ENCODE measurements at regions not wholly inside any gene's neighbourhood (a gene's known extent, or its start where the extent isn't known, plus 50 kb on each side); places are given as distances from the start of the nearest gene placed in this dataset.

DNA sequence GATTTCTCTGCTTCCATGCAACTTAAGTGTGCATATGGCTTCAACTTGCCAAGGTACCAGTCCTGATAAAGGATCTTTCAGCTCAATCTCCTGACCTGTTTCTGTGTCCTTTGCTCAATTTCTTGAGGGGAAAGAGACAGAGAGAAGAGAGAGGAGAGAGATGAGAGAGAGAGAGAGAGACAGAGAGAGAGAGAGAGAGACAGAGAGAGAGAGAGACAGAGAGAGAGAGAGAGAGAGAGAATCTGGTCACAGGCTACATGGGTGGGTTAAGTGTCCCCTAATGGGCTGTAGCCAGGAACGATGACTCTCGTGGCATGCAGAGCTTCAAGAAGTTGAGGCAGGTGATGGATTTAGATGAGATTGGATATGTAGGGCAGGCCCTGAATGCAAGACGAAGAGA lies 335.2 kb upstream of the PRKCQ start:
- Histone ChIP-seq H3K27me3 (peaks cover 0 to 61% (median 0%) of the 10 kb centered on the region in 4 donors), H3K4me3 (no peak overlapping the region), H3K4me1 (peaks cover 0 to 29% (median 7%) of the 10 kb centered on the region in 3 donors), H3K9me3 (no peaks in the 10 kb centered on the region), H3K36me3 (no peaks in the 10 kb centered on the region), H3K27ac (no peak overlapping the region)
- DNase-seq: no peak
- intact Hi-C loops (cut with DNase I): no loop called here
- WGBS, 2 donors: 92 to 95% methylated on average over 3 of the region's 3 CpGs
- TF ChIP-seq, protein P1, sequence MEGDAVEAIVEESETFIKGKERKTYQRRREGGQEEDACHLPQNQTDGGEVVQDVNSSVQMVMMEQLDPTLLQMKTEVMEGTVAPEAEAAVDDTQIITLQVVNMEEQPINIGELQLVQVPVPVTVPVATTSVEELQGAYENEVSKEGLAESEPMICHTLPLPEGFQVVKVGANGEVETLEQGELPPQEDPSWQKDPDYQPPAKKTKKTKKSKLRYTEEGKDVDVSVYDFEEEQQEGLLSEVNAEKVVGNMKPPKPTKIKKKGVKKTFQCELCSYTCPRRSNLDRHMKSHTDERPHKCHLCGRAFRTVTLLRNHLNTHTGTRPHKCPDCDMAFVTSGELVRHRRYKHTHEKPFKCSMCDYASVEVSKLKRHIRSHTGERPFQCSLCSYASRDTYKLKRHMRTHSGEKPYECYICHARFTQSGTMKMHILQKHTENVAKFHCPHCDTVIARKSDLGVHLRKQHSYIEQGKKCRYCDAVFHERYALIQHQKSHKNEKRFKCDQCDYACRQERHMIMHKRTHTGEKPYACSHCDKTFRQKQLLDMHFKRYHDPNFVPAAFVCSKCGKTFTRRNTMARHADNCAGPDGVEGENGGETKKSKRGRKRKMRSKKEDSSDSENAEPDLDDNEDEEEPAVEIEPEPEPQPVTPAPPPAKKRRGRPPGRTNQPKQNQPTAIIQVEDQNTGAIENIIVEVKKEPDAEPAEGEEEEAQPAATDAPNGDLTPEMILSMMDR (IDR thresholded peaks at IDR 0.05): no peak
- TF ChIP-seq POLR2A (IDR thresholded peaks at IDR 0.05): no peak

- peak overlapping the region in 1 of 4 donors; percentile 6 for H3K27ac ChIP-seq
- intact Hi-C loops (cut with DNase I): no loop called here
These were observed 332.9 kb upstream of the PRKCQ start for GRCh38 chr10:6912929-6913328.

GRCh38 chr10:6912424-6912823 lies 332.3 kb upstream of the PRKCQ start:
- Histone ChIP-seq H3K36me3 (no peaks in the 10 kb centered on the region), H3K4me1 (peaks cover 0 to 22% (median 7%) of the 10 kb centered on the region in 3 donors), H3K4me3 (no peak overlapping the region), H3K27me3 (peaks cover 0 to 45% (median 0%) of the 10 kb centered on the region in 4 donors), H3K27ac (peak overlapping the region in 1 of 4 donors; percentile 21), H3K9me3 (no peaks in the 10 kb centered on the region)
- no peak for DNase-seq
- WGBS, 2 donors: 8 to 10% methylated on average over 5 of the region's 5 CpGs
- intact Hi-C loops (cut with DNase I): no loop called here
- TF ChIP-seq, protein P1 (IDR thresholded peaks at IDR 0.05): no peak
- no peak for TF ChIP-seq POLR2A (IDR thresholded peaks at IDR 0.05)

More at GRCh38 chr10:6912929-6913328, 332.9 kb upstream of the PRKCQ start:
- Histone ChIP-seq H3K9me3 (no peaks in the 10 kb centered on the region), H3K27me3 (peaks cover 0 to 50% (median 0%) of the 10 kb centered on the region in 4 donors), H3K36me3 (no peaks in the 10 kb centered on the region), H3K4me3 (no peak overlapping the region), H3K4me1 (peaks cover 0 to 22% (median 7%) of the 10 kb centered on the region in 3 donors)
- 7% methylated on average over 2 of the region's 2 CpGs for WGBS, 2 donors
- no peak for DNase-seq
- TF ChIP-seq, protein P1 (IDR thresholded peaks at IDR 0.05): no peak
- TF ChIP-seq POLR2A (IDR thresholded peaks at IDR 0.05): no peak

GRCh38 chr10:6912021-6912420 lies 331.9 kb upstream of the PRKCQ start:
- H3K27ac ChIP-seq: peak overlapping the region in 1 of 4 donors; percentile 21
- no peaks in the 10 kb centered on the region for H3K36me3 ChIP-seq
- TF ChIP-seq POLR2A (IDR thresholded peaks at IDR 0.05): no peak
- TF ChIP-seq, protein P1 (IDR thresholded peaks at IDR 0.05): no peak
- H3K4me3 ChIP-seq: no peak overlapping the region
- no peaks in the 10 kb centered on the region for H3K9me3 ChIP-seq
- DNase-seq: no peak
- WGBS, 2 donors: 35 to 40% methylated on average over 1 to 2 of the region's 2 CpGs
- H3K4me1 ChIP-seq: peaks cover 0 to 22% (median 7%) of the 10 kb centered on the region in 3 donors
- peaks cover 0 to 41% (median 0%) of the 10 kb centered on the region in 4 donors for H3K27me3 ChIP-seq
- intact Hi-C loops (cut with DNase I): no loop called here

GRCh38 chr10:6909905-6910560 lies 330.0 kb upstream of the PRKCQ start:
- TF ChIP-seq POLR2A (IDR thresholded peaks at IDR 0.05): no peak
- TF ChIP-seq, protein P1 (IDR thresholded peaks at IDR 0.05): no peak
- H3K4me1 ChIP-seq: peaks cover 0 to 22% (median 7%) of the 10 kb centered on the region in 3 donors
- intact Hi-C loops (cut with DNase I): no loop called here
- H3K9me3 ChIP-seq: no peaks in the 10 kb centered on the region
- H3K4me3 ChIP-seq: no peak overlapping the region
- H3K27me3 ChIP-seq: peaks cover 0 to 24% (median 0%) of the 10 kb centered on the region in 4 donors
- DNase-seq: no peak
- no peaks in the 10 kb centered on the region for H3K36me3 ChIP-seq
- WGBS, 2 donors: 93 to 98% methylated on average over 6 of the region's 6 CpGs
- H3K27ac ChIP-seq: no peak overlapping the region

Measured in esophagus squamous epithelium (tissue), 5 donors.